GM21528 (cell line): ENCODE measurements at regions not wholly inside any gene's neighbourhood (a gene's known extent, or its start where the extent isn't known, plus 50 kb on each side); places are given as distances from the start of the nearest gene placed in this dataset.
"Not testable (repeated sequence)": the region's sequence is repeated elsewhere in the genome, so short reads cannot be mapped to it uniquely, and the experiment has no call there.

Source experiments
- ATAC-seq: cut with Tn5 transposase; IDR thresholded peaks from one replicate; pipeline ENCODE4 v1.9.1; 2021; ENCODE audit warnings: mild to moderate bottlenecking, moderate library complexity; ENCODE audit not compliant: unreplicated experiment, low FRiP score

DNA sequence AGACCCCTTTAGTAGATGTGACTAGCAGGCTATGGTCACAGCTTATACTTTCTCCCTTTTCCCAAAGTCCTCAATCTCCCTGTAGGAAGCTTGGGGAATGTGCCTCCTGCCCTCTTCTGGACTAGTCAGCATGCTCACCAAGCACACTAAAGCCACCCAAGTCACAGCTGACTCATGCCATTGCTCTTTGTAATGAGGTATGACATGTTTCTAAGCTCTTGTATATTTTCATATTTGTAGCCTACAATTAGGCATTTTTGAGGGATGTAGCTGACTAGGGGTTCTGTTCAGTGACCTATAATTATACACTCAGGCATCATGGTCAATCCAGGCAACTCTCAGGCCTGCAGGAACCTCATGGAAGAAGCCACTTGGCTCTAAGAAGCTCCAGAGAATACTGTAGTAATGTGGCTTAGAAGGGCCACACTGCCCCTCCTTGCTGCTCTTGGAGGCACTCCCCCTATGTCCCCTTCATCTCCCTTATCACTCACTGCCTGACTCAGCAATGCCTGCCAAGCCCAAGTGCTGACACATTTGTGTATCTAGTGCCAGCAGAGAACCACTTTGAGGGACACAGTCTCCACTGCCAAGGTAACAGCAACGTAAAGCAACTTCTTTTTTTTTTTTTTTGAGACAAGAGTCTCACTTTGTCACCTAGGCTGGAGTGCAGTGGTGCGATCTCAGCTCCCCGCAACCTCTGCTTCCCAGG is 86.2 kb downstream of the RPL27A start:
- no peak for ATAC-seq

DNA sequence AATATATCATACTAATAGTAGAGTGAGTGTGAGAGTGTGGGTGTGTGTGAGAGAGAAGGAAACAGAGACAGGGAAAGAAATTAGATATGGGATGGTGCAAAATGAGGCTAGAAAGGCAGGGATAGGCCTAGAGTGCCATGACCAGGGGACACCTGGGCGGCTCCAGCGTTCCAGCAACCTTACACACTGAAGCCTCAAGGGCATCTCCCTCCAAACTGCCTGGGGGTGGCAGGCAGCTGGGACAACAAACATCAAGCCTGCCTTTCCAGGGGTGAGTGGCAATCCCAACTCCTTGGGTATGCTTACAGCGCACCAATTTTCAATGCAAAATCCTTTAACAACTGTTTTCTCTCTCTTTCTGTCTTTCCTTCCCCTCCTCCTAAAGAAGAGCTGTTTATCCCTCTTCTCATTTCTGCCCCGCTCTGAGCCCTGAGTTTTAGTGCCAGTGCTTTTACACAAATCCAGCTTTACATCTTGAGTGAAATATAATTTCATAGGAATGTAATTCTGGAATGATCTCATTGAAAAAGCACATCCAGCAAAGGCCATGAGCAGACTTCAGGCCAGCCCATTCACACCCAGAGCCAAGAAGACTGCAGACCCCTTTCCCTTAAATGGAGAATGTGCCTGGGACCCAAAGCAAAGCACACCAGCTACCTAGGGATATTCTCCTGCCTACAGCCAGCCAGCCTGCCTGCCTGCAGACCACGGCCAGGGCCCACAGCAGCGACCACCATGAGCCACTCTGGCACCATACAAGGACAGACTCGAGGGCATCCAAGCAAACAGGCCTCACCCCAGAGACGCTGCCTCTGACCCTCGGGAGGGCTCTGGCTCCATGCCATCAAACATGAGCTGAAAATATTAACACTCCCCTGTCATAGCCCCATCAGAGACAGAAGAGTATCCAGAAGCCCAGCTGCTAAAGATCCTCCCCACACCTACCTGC is 90.3 kb downstream of the RPL27A start:
- no peak for ATAC-seq

DNA sequence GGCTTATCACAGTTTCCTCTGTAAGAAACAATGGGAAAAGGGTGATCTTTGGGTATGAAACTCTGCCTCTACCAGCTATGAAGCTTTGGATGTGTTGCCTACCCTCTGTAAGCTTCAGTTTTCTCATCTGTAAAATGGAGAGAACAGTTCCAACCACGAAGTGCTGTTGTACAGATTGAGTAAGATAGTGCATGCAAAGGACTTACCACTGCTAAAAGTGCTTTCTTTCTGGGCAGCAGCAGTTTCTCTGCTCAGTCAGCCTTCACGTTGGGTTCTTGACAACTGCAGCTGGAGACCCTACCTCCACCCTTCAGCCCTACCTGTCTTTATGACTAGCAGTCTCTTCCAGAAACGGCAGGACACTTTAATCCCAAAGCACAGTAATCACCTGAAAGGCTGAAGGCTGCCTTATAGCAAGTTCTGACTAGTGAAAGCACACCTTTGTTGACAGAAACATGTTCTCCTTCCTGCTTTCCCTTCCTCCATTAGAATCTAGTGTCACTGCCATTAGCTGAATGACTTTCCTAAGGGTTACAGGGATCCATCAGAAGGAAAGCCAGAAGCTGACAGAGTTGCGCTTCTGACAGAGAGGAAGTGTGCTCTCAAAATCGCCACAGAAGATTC is 91.4 kb downstream of the RPL27A start:
- no peak for ATAC-seq

DNA sequence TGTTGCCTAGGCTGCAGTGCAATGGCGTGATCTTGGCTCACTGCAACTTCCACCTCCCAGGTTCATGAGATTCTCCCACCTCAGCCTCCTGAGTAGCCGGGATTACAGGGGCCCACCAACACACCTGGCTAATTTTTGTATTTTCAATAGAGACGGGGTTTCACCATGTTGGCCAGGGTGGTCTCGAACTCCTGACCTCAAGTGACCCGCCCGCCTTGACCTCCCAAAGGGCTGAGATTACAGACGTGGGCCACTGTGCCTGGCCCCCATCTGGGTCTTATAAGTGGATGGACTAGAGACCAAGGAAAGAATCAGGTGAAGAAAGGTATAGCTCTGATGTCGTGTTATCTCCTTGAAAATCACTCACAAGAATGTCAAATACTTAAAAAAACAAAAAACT is 92.3 kb downstream of the RPL27A start:
- not testable (repeated sequence) for ATAC-seq

DNA sequence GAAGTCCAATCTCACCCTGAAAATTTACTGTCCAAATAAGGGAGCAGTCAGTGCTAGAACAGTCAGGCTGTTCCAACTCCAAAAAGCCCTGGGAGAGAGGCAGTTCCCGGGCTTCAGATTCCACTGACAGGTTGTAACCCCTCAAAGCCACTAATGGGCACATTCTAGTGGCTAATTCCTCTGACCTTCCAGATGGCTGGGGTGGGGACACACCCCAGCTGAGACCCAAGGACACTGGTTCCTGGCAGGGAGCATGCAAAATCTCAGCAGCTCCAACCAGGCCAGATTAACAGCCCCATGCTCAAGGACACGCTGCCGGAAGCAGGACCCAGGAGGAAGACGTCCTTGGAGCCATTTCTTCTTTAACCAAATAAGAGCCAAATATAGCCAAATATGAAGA is 92.7 kb downstream of the RPL27A start:
- no peak for ATAC-seq

DNA sequence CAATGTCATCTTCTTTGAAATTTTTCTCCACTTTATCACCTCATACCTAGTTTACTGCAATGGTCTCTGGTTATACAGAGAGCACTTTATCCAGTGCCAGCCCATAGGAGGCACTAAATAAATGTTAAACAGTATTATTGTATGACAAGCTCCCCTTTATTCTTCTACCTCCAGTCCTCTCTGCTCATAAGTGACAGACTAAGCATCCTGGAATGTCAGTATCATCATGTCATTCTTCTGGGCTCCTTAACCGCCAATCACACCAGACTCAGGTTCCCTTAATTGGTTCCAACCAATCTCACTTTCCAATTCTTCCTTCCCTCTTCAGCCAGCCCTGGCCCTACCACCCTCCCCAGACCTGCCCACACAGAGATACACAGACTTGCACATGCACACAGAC is 93.1 kb downstream of the RPL27A start:
- ATAC-seq = no peak

DNA sequence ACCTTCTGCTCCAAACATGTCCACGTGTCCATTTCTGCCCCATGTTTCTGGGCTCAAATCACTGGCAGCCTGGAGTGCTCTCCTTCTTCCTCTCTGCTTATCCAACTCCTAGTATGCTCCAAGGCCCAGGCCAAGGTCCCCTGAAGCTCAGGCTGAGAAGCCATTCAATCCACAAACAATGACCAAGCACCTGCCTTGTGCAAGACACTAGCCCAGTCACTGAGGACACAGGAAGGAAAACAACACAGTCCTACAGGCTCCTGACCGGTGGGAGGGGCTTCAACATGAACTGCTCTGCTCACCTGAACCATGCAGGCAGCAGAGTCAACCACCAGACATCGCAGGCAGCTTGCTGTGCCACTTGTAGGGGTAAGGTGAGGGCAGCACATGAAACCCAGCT is 93.6 kb downstream of the RPL27A start:
- ATAC-seq = no peak

DNA sequence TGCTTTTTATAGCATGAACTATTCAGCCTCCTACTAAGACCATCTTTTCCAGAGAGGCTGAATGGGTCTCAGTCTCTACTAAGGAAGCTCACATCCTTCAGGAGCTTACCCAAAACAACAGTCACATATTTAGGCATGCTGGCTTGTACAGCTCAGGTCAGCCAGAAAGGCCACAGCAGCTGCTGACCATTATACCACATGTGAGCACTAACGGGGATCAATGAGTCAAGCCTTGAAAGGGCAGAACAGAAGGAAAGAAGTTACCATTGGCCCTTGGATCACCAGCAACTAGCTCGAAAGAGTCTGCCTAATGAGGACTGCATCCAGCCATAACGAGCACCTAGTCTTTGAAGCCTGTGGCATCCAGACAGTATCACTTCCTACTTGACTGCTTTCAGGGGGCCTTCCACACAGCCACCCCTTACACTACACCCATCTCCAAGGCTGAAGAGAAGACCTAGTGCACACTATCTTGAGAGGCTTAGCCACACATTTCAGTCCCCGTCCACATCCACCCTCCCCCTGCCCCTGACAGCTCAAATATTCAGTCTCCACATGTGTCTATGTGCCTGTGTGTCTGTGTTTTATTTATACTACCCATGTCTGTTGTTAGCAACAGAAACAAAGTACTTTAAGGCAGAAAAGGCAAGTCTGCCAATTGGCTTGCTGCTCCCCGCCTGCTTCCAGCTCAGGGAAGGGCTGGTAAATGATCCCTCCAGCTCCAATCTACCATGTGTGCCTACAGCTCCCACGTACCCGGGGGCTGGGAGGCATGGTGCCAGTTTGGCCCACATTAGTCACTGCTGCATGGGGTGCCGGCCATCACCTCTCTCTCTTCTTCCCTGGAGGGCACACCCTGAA is 95.5 kb downstream of the RPL27A start:
- ATAC-seq = no peak

DNA sequence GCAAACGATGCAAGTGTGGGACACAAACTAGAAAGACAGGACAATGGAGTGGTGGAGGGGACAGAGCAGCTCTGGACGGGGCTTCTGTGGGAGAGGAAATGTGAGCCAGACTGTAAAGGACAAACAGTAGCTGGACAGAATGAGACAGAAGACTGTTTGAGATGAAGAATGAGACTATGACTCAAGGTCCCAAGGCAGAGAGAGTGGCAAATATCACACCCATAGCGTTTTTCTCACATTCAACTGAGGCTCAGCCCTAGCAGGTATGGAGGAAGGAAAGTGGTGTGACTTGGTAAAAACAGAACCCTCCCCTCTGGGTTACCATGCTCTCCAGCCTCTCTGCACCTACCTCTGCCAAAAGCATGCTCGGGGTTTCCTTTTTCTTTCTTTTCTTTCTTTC is 96.5 kb downstream of the RPL27A start:
- no peak for ATAC-seq

DNA sequence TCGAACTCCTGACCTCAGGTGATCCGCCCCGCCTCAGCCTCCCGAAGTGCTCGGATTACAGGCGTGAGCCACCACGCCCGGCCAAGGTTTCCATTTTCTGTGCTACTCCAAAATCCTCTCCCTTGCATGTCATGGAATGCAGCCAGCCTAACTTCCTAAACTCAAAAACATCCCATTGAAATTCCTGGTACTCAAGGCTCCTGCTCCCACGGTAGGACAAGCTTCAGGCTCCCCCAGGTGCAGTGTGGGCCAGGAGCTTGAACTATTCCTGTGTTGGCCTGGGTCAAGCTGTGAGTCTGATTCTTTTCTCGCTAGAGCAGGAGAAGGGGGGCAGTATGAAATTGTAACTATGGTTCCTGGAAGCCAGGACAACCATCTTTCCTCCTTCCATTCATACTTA is 97.1 kb downstream of the RPL27A start:
- no peak for ATAC-seq

DNA sequence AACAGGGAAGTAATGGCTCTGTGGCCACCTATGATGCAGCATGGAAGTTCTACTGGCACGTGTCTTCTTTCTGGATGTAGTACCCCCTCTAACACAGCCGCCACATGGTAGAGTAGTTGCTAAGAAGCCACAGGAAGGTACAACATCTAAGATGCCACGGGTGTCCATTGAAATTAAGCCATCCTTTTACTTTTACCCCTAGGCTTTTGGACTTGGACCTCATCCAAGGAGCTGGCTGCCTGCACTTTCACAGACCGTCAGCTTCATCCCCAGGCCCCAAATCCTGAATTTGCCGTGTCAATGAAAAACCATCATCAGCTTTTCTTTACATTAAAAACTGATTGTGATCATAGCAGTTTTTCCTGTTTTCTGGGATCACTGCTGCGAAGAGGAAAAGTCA is 102.4 kb downstream of the RPL27A start:
- ATAC-seq = no peak

DNA sequence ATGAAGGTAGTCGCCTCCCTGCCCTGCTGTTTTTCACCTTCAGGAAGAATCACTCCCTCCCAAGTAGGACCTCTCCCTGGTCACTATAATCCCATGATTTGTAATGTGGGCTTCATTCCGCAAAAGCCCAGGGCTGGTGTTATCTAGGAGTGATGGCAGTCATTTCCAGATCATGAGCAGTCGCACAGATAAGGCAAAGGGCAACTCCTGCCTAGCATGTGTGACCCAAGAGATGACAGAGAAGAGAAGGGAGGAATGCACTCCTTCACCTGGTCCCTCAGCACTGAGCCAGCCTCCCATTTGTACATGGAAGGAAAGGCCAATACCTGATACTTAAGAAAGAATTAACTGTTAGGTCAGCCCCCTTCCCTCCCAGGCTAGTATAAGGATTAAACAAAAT is 102.9 kb downstream of the RPL27A start:
- no peak for ATAC-seq

DNA sequence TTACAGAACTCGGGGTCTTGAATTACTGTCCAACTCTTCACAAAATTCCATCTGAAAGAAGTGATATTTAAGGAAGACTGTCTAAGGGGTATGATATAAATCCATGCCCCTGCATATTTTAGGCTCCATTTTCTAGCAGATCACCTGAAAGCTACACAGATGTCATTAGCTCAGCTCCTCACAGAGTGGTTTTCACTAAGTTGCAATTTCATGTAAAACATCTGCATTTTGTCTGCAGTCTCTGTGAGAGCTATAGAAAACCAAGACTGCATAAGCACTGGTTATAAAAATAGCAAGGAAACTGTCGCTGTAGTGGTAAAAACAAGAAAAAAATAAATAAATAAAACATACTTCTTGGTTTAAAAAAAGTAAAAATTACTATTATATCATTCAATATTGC is 103.4 kb downstream of the RPL27A start:
- no peak for ATAC-seq

DNA sequence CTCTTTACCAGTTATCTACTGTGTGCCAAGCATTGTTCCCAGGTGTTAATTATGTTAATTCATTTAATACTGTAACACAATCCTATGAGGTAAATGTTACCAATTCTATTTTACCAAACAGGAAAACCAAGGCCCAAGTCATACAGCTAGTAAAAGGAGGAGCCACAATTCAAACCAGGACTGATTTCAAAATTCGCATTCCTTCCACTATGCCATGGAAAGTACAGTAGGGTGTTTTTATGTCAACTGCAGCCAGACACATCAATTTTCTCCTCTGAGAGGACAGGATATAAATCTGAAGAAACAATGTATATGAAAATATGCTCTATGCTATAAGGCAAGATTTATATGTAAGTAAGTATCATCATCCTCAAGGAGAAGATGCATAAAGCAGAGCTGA is 104.3 kb downstream of the RPL27A start:
- ATAC-seq = no peak

DNA sequence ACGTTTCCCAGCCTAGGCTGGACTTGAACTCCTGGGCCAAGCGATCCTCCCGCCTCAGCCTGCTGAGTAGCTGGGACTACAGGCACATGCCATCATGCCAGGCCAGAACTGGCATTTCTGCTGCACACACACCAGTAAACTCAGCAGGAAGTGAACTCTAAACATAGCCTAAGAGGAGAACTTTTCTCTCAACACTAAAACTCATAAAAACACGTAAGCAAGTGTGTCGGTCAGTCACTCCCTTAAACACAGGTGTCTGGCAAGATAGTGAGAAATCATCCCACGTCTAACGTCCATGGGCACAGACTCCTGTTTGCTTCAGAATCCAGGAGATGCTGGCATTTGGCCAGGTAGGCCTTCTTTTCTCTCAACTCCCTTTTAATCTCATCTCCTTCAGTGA is 104.8 kb downstream of the RPL27A start:
- ATAC-seq = no peak

DNA sequence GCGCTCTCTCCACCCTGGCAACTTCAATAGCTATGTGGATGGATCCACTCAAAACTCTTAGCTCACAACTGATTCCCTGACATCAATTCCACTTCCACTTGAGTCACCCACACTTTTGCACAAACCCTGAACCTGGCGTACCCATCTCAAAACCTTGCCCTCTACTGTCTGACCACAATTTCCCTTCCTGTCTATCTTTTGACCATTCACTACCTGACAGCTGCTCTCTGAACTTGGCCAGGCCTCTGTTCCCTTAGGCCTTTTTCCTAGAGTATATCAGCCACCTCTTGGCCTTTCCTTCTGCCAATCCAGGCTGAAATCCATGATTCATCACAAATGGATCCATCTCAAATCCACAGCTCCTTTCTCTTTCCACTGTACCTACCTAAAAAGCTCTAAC is 106.0 kb downstream of the RPL27A start:
- no peak for ATAC-seq

DNA sequence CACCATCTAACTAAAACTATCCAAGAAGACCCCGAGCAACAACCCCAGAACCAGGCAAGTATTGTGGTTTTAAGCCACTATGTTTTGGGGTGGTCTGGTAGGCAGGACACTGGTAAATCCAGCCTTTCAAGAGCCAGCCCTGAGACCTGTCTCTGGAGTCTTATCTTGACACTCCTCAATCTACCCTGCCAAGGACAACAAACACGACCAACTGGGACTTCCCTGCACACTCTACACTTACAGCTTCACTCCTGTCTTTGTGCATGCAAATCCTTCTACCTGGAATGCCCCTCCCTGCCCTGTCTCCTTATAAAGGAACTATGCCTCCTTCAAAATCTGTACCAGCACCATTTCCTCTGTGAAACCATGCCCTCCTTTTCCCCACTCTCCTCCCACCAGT is 107.3 kb downstream of the RPL27A start:
- no peak for ATAC-seq

DNA sequence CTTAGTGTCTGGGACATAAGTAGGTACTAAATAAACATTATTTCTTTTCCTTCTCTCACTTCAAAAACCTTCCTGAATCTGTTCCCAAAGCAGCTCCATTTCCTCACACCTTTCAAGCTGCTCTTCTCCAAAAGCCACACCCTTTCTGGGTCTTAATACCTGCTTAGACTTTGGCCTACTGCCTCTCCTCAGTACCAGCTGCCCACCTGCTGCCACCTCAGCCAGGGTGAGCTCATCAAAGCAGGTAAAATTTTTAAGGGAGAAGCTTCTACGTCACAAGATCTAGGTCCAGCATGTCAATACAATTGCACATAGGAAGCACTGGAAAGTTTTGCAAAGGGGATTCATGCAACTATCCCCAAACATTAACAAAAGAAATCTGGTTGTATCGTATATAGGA is 108.4 kb downstream of the RPL27A start:
- no peak for ATAC-seq

DNA sequence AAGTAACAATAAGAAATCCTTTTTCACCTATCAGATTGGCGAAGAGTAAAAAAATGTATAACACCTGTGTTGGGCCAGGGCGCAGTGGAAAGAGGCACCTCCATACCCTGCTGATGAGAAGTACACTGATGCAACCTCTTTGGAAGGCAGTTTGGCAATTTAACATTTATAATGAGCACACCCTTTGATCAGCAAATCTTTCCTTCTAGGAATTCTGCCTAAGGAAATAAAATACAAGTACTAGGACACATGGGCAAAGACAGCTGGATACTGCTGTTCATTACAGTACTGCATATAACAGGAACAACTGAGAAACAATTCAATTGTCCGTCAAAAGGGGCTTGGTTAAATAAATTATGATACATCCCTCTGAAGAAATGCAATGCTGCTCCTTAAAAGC is 110.1 kb downstream of the RPL27A start:
- ATAC-seq = no peak

DNA sequence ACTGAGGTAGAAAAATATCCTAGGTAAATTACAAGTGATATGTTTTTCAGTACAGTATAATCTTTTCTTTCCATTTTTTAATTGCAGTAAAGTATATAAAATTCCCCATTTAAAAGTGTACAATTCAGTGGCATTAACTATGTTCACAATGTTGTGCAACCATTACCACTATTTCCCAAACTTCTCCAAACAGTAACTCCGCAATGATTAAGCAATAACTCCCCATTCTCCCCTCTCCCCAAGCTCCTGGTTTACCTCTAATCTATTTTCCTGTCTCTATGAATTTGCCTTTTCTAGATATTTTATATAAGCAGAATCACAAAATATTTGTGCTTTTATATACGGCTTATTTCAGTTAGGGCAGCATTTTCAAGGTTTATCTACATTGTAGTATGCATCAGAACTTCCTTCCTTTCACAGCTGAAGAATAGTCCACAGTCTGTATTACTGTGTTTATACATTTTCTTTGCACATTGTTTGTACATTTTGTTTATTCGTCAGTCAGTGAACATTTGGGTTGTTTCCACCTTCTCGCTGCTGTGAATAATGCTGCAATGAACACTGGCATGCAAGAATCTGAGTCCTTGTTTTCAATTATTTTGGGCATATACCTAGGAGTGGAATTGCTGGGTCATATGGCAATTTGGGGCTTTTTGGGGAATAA is 110.7 kb downstream of the RPL27A start:
- no peak for ATAC-seq
